Heart left ventricle (tissue), 16 donors: ENCODE measurements at regions not wholly inside any gene's neighbourhood (a gene's known extent, or its start where the extent isn't known, plus 50 kb on each side); places are given as distances from the start of the nearest gene placed in this dataset.
"Not testable (repeated sequence)": the region's sequence is repeated elsewhere in the genome, so short reads cannot be mapped to it uniquely, and the experiment has no call there.

ENCODE experiments used
- ATAC-seq, 4 donors: fragments of 200-7000 bp; cut with Tn5 transposase; one replicate each; pipeline ENCODE4 v1.9.1; 2020 to 2022; ENCODE audit warnings: moderate library complexity in 4 of 4, mild to moderate bottlenecking in 3 of 4, moderate number of reproducible peaks in 1 of 4
- DNase-seq, 5 donors: peaks; one replicate each; pipeline ENCODE4 v3.0.0-alpha.2; 2020
- H3K27ac ChIP-seq, 12 donors: fragments of 200-600 bp; sonication (generic) in 4 of 12; one replicate each; pipeline versions ENCODE4 v1.5.0 to v1.8.0; 2016 to 2022; ENCODE audit warnings: mild to moderate bottlenecking in 2 of 12
- H3K27me3 ChIP-seq, 9 donors: fragments of 200-600 bp; sonication (generic) in 2 of 9; one replicate each; pipeline versions ENCODE4 v1.5.1 to v1.8.0; 2016 to 2022; ENCODE audit warnings: mild to moderate bottlenecking in 3 of 9
- H3K36me3 ChIP-seq, 9 donors: fragments of 200-600 bp; sonication (generic) in 2 of 9; one replicate each; pipeline versions ENCODE4 v1.5.0 to v1.8.0; 2018 to 2022; ENCODE audit warnings: mild to moderate bottlenecking in 2 of 9
- H3K4me1 ChIP-seq, 12 donors: fragments of 200-600 bp; sonication (generic) in 4 of 12; one replicate each; pipeline versions ENCODE4 v1.5.0 to v1.8.0; 2016 to 2022; ENCODE audit warnings: mild to moderate bottlenecking in 3 of 12
- H3K4me3 ChIP-seq, 12 donors: fragments of 200-600 bp; sonication (generic) in 4 of 12; one replicate each; pipeline versions ENCODE4 v1.5.0 to v1.8.0; 2017 to 2022; ENCODE audit warnings: mild to moderate bottlenecking in 9 of 12, moderate library complexity in 4 of 12
- H3K9me3 ChIP-seq, 12 donors: fragments of 200-600 bp; sonication (generic) in 4 of 12; one replicate each; pipeline versions ENCODE4 v1.5.0 to v1.8.0; 2016 to 2022; ENCODE audit warnings: mild to moderate bottlenecking in 1 of 12
- CTCF ChIP-seq, 12 donors: fragments of 200-600 bp; sonication (generic) in 4 of 12; IDR thresholded peaks; one replicate each; pipeline versions ENCODE4 v1.5.0 to v1.8.0; 2018 to 2022; ENCODE audit warnings: antibody characterized with exemption in 12 of 12, mild to moderate bottlenecking in 5 of 12
- POLR2A ChIP-seq, 2 donors: fragments of 450-650 bp; IDR thresholded peaks; one replicate each; pipeline ENCODE4 v1.6.1; 2017; ENCODE audit warnings: antibody characterized with exemption in 2 of 2, mild to moderate bottlenecking in 2 of 2, moderate library complexity in 2 of 2
- WGBS, 4 donors: extraction: QIAGEN DNeasy Blood & Tissue Kit in 2 of 4; methylation state at CpG; one replicate each; pipeline versions ENCODE4 v1.1.5 to v1.1.7; 2013 to 2018; 5-methylcytosine and 5-hydroxymethylcytosine counted together
- intact Hi-C, 10 donors: fragments of 100-400 bp; cut with DNase I; formaldehyde crosslinking; loops; one replicate each; pipeline versions ENCODE4 v1.11.1 to v1.14.2; 2022
- donor health status: ischemic (EF 13 %, LVEDD 7.1; RV severe dilation, severe dysfunction).
- donor health status: healthy with polysubstance abuse.
- donor health status: DM: no; HTN: yes; CAD: no.
- donor health status: DM: no; HTN: no; CAD: no.
- donor health status: ischemic (EF 25% LVEDD 6.9; RV normal size, moderate dysfunction).
- donor health status: ischemic (EF 25% LVEDD 5.7; RV mildly dilated, moderate dysfunction).
- donor health status: healthy.
- donor health status: DM: yes; HTN: yes; CAD: no.
- donor health status: ischemic (EF 35%, LVEDD 5.7; RV mildly dilated, moderate dysfunction).
- donor health status: nonischemic (EF 11% LVEDD 7.7; RV severe dilation, severe dysfunction).
- donor health status: DM: yes; HTN: yes; CAD: no.
- donor health status: PGD.
- donor health status: ischemic (EF 29% LVEDD 5.4; RV normal size, mild dysfunction).
- donor health status: nonischemic (EF 23%, LVEDD 6.1; RV moderate dilation, normal function).

GRCh38 chr15:58369956-58370355 is 61.8 kb upstream of the LIPC start:
- DNase-seq (no peak), ATAC-seq (no peak)
- Histone ChIP-seq H3K27ac (no peak overlapping the region), H3K4me3 (no peak overlapping the region), H3K27me3 (no peaks in the 10 kb centered on the region), H3K4me1 (peaks cover 0 to 5% (median 0%) of the 10 kb centered on the region in 12 donors), H3K36me3 (no peaks in the 10 kb centered on the region), H3K9me3 (peaks cover 0 to 14% (median 0%) of the 10 kb centered on the region in 12 donors)
- TF ChIP-seq POLR2A (IDR thresholded peaks at IDR 0.05): no peak
- no peak for TF ChIP-seq CTCF (IDR thresholded peaks at IDR 0.05)
- WGBS, 4 donors: 83 to 94% (median 89%) methylated on average over 3 of the region's 3 CpGs
- intact Hi-C loops: loop anchor here in 1 of 10 donors (10.0 kb wide), 2 partner anchors 55 to 75 kb away; no protein-coding TSS in a partner anchor

- Histone ChIP-seq H3K4me1 (peaks cover 0 to 5% (median 0%) of the 10 kb centered on the region in 12 donors), H3K9me3 (peaks cover 0 to 19% (median 6%) of the 10 kb centered on the region in 12 donors), H3K27me3 (no peaks in the 10 kb centered on the region), H3K27ac (no peak overlapping the region), H3K4me3 (no peak overlapping the region), H3K36me3 (no peaks in the 10 kb centered on the region)
- no peak for ATAC-seq
- 87 to 92% (median 89%) methylated on average over 3 of the region's 3 CpGs for WGBS, 4 donors
- TF ChIP-seq CTCF (IDR thresholded peaks at IDR 0.05): no peak
- no peak for TF ChIP-seq POLR2A (IDR thresholded peaks at IDR 0.05)
- no peak for DNase-seq
- intact Hi-C loops: loop anchor here in 1 of 10 donors (10.0 kb wide), 1 partner anchor 51 kb away; no protein-coding TSS in a partner anchor
These were observed 57.6 kb upstream of the LIPC start for GRCh38 chr15:58374147-58374546.

GRCh38 chr15:58377193-58377592 is 54.6 kb upstream of the LIPC start:
- 89 to 95% (median 92%) methylated on average over 2 of the region's 2 CpGs for WGBS, 4 donors
- TF ChIP-seq POLR2A (IDR thresholded peaks at IDR 0.05): no peak
- no peak overlapping the region for H3K27ac ChIP-seq
- H3K36me3 ChIP-seq: no peaks in the 10 kb centered on the region
- peaks cover 0 to 13% (median 6%) of the 10 kb centered on the region in 12 donors for H3K9me3 ChIP-seq
- no peaks in the 10 kb centered on the region for H3K27me3 ChIP-seq
- DNase-seq (no peak), ATAC-seq (no peak)
- no peaks in the 10 kb centered on the region for H3K4me1 ChIP-seq
- H3K4me3 ChIP-seq: no peak overlapping the region
- intact Hi-C loops: loop anchor here in 1 of 10 donors (10.0 kb wide), 1 partner anchor 48 kb away; no protein-coding TSS in a partner anchor

- WGBS, 4 donors: 78 to 87% (median 85%) methylated on average over 6 of the region's 6 CpGs
- Histone ChIP-seq H3K36me3 (no peaks in the 10 kb centered on the region), H3K4me3 (no peak overlapping the region), H3K9me3 (peaks cover 0 to 10% (median 6%) of the 10 kb centered on the region in 12 donors), H3K4me1 (no peaks in the 10 kb centered on the region), H3K27ac (no peak overlapping the region), H3K27me3 (no peaks in the 10 kb centered on the region)
- no peak for ATAC-seq
- TF ChIP-seq POLR2A (IDR thresholded peaks at IDR 0.05) (no peak), CTCF (IDR thresholded peaks at IDR 0.05) (no peak)
- intact Hi-C loops: loop anchor here in 1 of 10 donors (10.0 kb wide), 1 partner anchor 46 kb away; no protein-coding TSS in a partner anchor
- DNase-seq: no peak
These were observed 53.3 kb upstream of the LIPC start for GRCh38 chr15:58378241-58379085.

DNA sequence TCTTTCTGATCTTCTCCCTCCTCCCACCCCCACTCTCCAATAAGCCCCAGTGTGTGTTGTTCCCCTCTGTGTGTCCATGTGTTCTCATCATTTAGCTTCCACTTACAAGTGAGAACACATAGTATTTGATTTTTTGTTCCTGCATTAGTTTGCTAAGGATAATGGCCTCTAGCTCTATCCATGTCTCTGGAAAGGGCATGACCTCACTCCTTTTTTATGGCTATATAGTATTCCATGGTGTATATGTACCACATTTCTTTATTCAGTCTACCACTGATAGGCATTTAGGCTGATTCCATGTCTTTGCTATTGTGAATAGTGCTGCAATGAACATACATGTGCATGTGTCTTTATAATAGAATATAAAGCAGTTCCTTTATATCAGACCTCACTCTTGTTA is 52.3 kb upstream of the LIPC start:
- H3K4me3 ChIP-seq, H3K27me3 ChIP-seq, H3K4me1 ChIP-seq, H3K36me3 ChIP-seq, H3K27ac ChIP-seq, DNase-seq, ATAC-seq: not testable (repeated sequence)
- intact Hi-C loops: loop anchor here in 1 of 10 donors (10.0 kb wide), 1 partner anchor 45 kb away; no protein-coding TSS in a partner anchor
- H3K9me3 ChIP-seq: peaks cover 0 to 10% (median 6%) of the 10 kb centered on the region in 12 donors
